ENCODE measurements at regions not wholly inside any gene's neighbourhood (a gene's known extent, or its start where the extent isn't known, plus 50 kb on each side); places are given as distances from the start of the nearest gene placed in this dataset.
"Not testable (repeated sequence)": the region's sequence is repeated elsewhere in the genome, so short reads cannot be mapped to it uniquely, and the experiment has no call there.

- no peak for TF ChIP-seq EP300 (IDR thresholded peaks at IDR 0.05)
- TF ChIP-seq CTCF (IDR thresholded peaks at IDR 0.05): no peak
- TF ChIP-seq POLR2AphosphoS5 (IDR thresholded peaks at IDR 0.05): no peak
- no peak for TF ChIP-seq POLR2A (IDR thresholded peaks at IDR 0.05)
- Histone ChIP-seq H3K36me3 (no peaks in the 10 kb centered on the region), H3K9me3 (no peaks in the 10 kb centered on the region), H3K27ac (no peak overlapping the region), H3K4me1 (no peaks in the 10 kb centered on the region), H3K4me3 (no peak overlapping the region), H3K27me3 (no peaks in the 10 kb centered on the region)
- no peak for DNase-seq (ENCODE audit: low spot score in 2 of 2)
- WGBS: 63% methylated on average over 4 of the region's 4 CpGs
Measured at GRCh38 chr17:12195418-12195817, 174.7 kb downstream of the MAP2K4 start.

DNA sequence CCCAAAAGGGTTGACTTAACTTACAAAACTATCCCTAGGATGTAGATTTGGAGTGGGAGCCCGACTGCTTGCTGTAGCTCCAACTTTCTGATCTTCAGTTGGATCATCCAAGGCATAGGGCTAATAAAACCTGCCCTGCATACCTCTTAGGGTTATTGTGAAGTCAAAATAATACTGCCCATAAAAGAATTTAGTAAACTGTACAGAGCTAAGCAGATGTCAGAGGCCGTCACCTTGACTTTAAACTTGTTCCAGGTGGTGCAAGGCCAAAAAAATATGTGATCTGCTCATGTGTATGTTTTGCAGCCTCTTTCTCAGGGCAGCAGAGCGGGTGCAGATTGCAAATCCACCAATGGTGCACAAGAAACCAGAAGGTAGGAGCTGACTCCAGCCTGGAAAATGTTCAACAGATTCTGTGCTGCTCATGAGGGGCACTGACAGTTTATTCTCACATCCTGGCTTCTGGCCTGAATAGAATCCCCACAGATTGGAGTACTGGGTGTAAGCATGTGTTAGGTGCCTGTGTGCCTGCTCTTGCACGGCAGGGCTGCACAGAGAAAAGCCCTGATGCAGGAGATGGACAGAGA lies 180.7 kb downstream of the MAP2K4 start:
- Histone ChIP-seq H3K9me3 (no peaks in the 10 kb centered on the region), H3K4me1 (no peaks in the 10 kb centered on the region), H3K27ac (no peak overlapping the region), H3K36me3 (no peaks in the 10 kb centered on the region), H3K27me3 (no peaks in the 10 kb centered on the region), H3K4me3 (no peak overlapping the region)
- no peak for TF ChIP-seq EP300 (IDR thresholded peaks at IDR 0.05)
- no peak for TF ChIP-seq POLR2A (IDR thresholded peaks at IDR 0.05)
- no peak for TF ChIP-seq CTCF (IDR thresholded peaks at IDR 0.05)
- no peak for TF ChIP-seq POLR2AphosphoS5 (IDR thresholded peaks at IDR 0.05)
- DNase-seq (ENCODE audit: low spot score in 2 of 2): peak in 1 of 2 donors; percentile 9
- WGBS: 74% methylated on average over 4 of the region's 4 CpGs

DNA sequence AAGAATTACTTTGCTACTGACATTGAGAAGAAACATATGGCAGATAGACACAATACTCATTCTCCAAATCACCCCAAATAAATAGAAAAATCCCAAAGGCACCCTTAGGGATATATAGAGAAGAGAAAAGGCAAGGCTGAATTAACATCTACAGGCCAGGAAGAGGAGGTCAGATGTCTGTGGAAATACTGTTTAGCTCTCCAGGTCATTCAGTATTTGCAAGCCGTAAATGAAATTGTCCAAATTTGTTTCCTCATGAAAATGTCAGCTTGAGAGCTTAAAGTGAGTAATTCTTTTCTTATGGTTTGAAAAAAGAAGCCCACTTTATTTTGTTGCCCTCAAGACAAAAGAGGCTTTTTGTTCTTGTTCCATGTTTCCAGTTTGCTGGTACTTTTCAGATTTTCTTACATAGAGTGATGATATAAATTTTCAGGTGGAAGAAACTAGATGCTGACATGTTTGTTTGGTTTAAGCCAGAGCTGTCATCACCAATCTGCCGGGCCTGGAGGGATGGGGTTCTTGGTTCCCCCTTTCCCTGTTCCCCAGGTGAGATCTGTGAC lies 189.0 kb downstream of the MAP2K4 start:
- Histone ChIP-seq H3K9me3 (no peaks in the 10 kb centered on the region), H3K4me3 (no peak overlapping the region), H3K27ac (no peak overlapping the region), H3K27me3 (no peaks in the 10 kb centered on the region), H3K4me1 (no peaks in the 10 kb centered on the region), H3K36me3 (no peaks in the 10 kb centered on the region)
- 51% methylated on average over 2 of the region's 2 CpGs for WGBS
- TF ChIP-seq POLR2A (IDR thresholded peaks at IDR 0.05) (no peak), POLR2AphosphoS5 (IDR thresholded peaks at IDR 0.05) (no peak), CTCF (IDR thresholded peaks at IDR 0.05) (no peak), EP300 (IDR thresholded peaks at IDR 0.05) (no peak)
- no peak for DNase-seq (ENCODE audit: low spot score in 2 of 2)

- H3K36me3 ChIP-seq; H3K4me1 ChIP-seq; DNase-seq (ENCODE audit: low spot score in 2 of 2); H3K9me3 ChIP-seq; H3K4me3 ChIP-seq; H3K27ac ChIP-seq; H3K27me3 ChIP-seq: not testable (repeated sequence)
- 100% methylated on average over 21 of the region's 59 CpGs for WGBS
Measured at GRCh38 chr17:12220714-12221439, 200.2 kb downstream of the MAP2K4 start.

GRCh38 chr17:12222392-12222791 lies 201.7 kb downstream of the MAP2K4 start:
- TF ChIP-seq CTCF (IDR thresholded peaks at IDR 0.05): no peak
- no peak for DNase-seq (ENCODE audit: low spot score in 2 of 2)
- Histone ChIP-seq H3K27ac (no peak overlapping the region), H3K9me3 (no peaks in the 10 kb centered on the region), H3K36me3 (no peaks in the 10 kb centered on the region), H3K27me3 (peaks cover 2% of the 10 kb centered on the region), H3K4me3 (no peak overlapping the region), H3K4me1 (no peaks in the 10 kb centered on the region)
- 76% methylated on average over 4 of the region's 4 CpGs for WGBS

All from suprapubic skin (tissue), 4 donors.